ENCODE measurements at regions not wholly inside any gene's neighbourhood (a gene's known extent, or its start where the extent isn't known, plus 50 kb on each side); places are given as distances from the start of the nearest gene placed in this dataset.

DNA sequence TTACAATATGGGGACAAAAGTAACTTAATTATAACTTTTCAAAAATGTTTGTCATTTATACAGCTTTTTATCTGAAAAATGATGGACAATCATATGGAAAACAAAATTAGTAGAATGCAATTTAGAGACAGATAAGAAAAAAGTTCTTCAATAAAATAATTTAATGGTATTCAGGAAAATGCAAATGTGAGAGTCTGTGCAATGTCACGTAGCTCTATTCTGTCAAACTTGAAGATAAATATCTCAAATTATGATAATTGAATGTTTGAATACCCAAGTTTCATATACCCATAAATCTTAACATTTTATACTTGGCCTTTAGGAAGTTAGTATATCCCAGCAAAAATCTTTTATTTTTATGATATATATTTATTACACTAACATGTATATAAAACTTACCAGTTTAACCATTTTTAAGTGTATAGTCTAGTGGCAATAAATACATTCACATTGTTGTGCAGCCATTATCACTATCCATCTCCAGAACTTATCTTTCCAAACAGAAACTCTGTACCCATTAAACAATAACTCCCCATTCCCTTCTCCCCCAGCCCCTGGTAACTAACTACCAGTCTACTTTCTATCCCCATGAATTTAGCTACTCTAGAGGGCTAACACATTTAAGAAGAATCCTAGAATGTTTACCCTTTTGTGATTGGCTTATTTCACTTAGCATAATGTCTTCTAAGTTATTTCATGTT is 311.5 kb downstream of the SOCS6 start:
- TF ChIP-seq, protein P1, sequence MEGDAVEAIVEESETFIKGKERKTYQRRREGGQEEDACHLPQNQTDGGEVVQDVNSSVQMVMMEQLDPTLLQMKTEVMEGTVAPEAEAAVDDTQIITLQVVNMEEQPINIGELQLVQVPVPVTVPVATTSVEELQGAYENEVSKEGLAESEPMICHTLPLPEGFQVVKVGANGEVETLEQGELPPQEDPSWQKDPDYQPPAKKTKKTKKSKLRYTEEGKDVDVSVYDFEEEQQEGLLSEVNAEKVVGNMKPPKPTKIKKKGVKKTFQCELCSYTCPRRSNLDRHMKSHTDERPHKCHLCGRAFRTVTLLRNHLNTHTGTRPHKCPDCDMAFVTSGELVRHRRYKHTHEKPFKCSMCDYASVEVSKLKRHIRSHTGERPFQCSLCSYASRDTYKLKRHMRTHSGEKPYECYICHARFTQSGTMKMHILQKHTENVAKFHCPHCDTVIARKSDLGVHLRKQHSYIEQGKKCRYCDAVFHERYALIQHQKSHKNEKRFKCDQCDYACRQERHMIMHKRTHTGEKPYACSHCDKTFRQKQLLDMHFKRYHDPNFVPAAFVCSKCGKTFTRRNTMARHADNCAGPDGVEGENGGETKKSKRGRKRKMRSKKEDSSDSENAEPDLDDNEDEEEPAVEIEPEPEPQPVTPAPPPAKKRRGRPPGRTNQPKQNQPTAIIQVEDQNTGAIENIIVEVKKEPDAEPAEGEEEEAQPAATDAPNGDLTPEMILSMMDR (IDR thresholded peaks at IDR 0.05; ENCODE audit: poor library complexity, severe bottlenecking), result no peak
- no peaks in the 10 kb centered on the region for H3K9me3 ChIP-seq (ENCODE audit: severe bottlenecking)
- no peaks in the 10 kb centered on the region for H3K36me3 ChIP-seq (ENCODE audit: low read depth)
- H3K27me3 ChIP-seq (ENCODE audit: insufficient read depth, poor library complexity, severe bottlenecking), result peaks cover 18% of the 10 kb centered on the region
- ATAC-seq (ENCODE audit: low read depth), result no peak
- no peak for DNase-seq (ENCODE audit: low spot score)
- no peak overlapping the region for H3K27ac ChIP-seq (ENCODE audit: poor library complexity, severe bottlenecking)
- H3K4me3 ChIP-seq (ENCODE audit: severe bottlenecking), result no peak overlapping the region
- H3K4me1 ChIP-seq (ENCODE audit: insufficient read depth, poor library complexity, severe bottlenecking), result no peaks in the 10 kb centered on the region

DNA sequence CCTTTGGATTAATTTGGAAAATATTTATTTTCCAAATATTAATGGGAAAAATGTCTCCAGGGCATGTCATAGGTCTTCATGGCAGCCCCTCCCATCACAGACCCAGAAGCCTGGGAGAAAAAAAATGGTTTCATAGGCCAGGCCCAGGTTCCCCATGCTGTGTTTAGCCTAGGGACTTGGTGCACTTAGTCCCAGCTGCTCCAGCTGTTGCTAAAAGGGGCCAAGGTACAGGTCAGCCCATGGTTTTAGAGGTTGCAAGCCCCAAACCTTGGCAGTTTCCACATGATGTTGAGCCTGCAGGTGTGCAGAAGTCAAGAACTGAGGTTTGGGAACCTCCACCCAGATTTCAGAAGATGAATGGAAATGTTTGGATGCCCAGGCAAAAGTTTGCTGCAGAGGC is 309.6 kb downstream of the SOCS6 start:
- Histone ChIP-seq H3K36me3 (ENCODE audit: low read depth) (no peaks in the 10 kb centered on the region), H3K9me3 (ENCODE audit: severe bottlenecking) (no peaks in the 10 kb centered on the region), H3K27ac (ENCODE audit: poor library complexity, severe bottlenecking) (no peak overlapping the region), H3K4me1 (ENCODE audit: insufficient read depth, poor library complexity, severe bottlenecking) (no peaks in the 10 kb centered on the region), H3K4me3 (ENCODE audit: severe bottlenecking) (no peak overlapping the region), H3K27me3 (ENCODE audit: insufficient read depth, poor library complexity, severe bottlenecking) (peaks cover 25% of the 10 kb centered on the region)
- DNase-seq (ENCODE audit: low spot score) (no peak), ATAC-seq (ENCODE audit: low read depth) (no peak)
- TF ChIP-seq, protein P1 (IDR thresholded peaks at IDR 0.05; ENCODE audit: poor library complexity, severe bottlenecking), result no peak

DNA sequence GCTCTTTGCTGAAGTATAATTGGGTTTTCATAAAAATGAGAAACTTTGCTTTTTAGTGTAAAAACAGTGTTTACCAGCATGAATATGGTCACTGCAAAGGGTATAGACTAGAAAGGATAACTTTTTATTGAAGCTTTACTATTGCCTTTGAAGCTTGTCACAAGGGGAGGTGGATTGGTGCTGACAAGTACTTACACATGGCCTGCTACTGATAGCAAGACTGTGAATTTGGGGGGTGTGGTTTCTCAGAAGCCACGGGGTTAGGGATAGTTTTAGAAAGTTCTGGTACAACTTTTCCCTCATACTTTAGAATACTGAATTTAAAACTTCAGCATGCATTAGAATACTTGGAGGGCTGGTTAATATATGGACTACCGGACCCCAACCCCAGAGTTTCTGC is 294.1 kb downstream of the SOCS6 start:
- Histone ChIP-seq H3K4me1 (ENCODE audit: insufficient read depth, poor library complexity, severe bottlenecking) (no peaks in the 10 kb centered on the region), H3K4me3 (ENCODE audit: severe bottlenecking) (no peak overlapping the region), H3K9me3 (ENCODE audit: severe bottlenecking) (no peaks in the 10 kb centered on the region), H3K27ac (ENCODE audit: poor library complexity, severe bottlenecking) (no peak overlapping the region), H3K36me3 (ENCODE audit: low read depth) (no peaks in the 10 kb centered on the region), H3K27me3 (ENCODE audit: insufficient read depth, poor library complexity, severe bottlenecking) (no peaks in the 10 kb centered on the region)
- DNase-seq (ENCODE audit: low spot score), result no peak
- TF ChIP-seq, protein P1 (IDR thresholded peaks at IDR 0.05; ENCODE audit: poor library complexity, severe bottlenecking), result no peak
- no peak for ATAC-seq (ENCODE audit: low read depth)

GRCh38 chr18:70578480-70578879 is 289.6 kb downstream of the SOCS6 start:
- H3K27ac ChIP-seq (ENCODE audit: poor library complexity, severe bottlenecking), result no peak overlapping the region

DNA sequence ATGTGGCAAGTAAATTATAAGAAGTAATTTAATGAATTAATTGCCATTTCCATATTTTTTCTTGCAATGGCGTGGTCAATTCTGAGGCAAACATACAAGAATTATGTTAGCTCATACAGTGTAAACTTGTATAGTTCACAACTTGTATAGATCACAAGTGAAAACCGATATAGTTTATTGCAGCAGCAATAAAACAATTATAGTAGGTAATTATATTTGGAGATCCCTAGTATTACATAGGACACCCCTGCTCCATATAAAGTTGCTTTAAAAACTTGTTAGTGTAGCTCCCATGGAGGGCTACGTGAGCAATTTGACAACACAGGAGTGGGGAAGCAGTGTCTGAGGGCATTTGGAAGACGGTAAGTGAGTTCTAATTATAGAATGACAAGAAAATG is 288.2 kb downstream of the SOCS6 start:
- Histone ChIP-seq H3K27me3 (ENCODE audit: insufficient read depth, poor library complexity, severe bottlenecking) (no peaks in the 10 kb centered on the region), H3K9me3 (ENCODE audit: severe bottlenecking) (no peaks in the 10 kb centered on the region), H3K36me3 (ENCODE audit: low read depth) (no peaks in the 10 kb centered on the region), H3K27ac (ENCODE audit: poor library complexity, severe bottlenecking) (no peak overlapping the region), H3K4me3 (ENCODE audit: severe bottlenecking) (no peak overlapping the region), H3K4me1 (ENCODE audit: insufficient read depth, poor library complexity, severe bottlenecking) (no peaks in the 10 kb centered on the region)
- DNase-seq (ENCODE audit: low spot score), result no peak
- ATAC-seq (ENCODE audit: low read depth), result no peak
- TF ChIP-seq, protein P1 (IDR thresholded peaks at IDR 0.05; ENCODE audit: poor library complexity, severe bottlenecking), result no peak

More at GRCh38 chr18:70578480-70578879, 289.6 kb downstream of the SOCS6 start:
- DNase-seq (ENCODE audit: low spot score) (no peak), ATAC-seq (ENCODE audit: low read depth) (no peak)
- Histone ChIP-seq H3K36me3 (ENCODE audit: low read depth) (no peaks in the 10 kb centered on the region), H3K27me3 (ENCODE audit: insufficient read depth, poor library complexity, severe bottlenecking) (no peaks in the 10 kb centered on the region), H3K4me3 (ENCODE audit: severe bottlenecking) (no peak overlapping the region), H3K9me3 (ENCODE audit: severe bottlenecking) (no peaks in the 10 kb centered on the region), H3K4me1 (ENCODE audit: insufficient read depth, poor library complexity, severe bottlenecking) (no peaks in the 10 kb centered on the region)
- TF ChIP-seq, protein P1 (IDR thresholded peaks at IDR 0.05; ENCODE audit: poor library complexity, severe bottlenecking), result no peak
